ENCODE measurements at regions not wholly inside any gene's neighbourhood (a gene's known extent, or its start where the extent isn't known, plus 50 kb on each side); places are given as distances from the start of the nearest gene placed in this dataset.

DNA sequence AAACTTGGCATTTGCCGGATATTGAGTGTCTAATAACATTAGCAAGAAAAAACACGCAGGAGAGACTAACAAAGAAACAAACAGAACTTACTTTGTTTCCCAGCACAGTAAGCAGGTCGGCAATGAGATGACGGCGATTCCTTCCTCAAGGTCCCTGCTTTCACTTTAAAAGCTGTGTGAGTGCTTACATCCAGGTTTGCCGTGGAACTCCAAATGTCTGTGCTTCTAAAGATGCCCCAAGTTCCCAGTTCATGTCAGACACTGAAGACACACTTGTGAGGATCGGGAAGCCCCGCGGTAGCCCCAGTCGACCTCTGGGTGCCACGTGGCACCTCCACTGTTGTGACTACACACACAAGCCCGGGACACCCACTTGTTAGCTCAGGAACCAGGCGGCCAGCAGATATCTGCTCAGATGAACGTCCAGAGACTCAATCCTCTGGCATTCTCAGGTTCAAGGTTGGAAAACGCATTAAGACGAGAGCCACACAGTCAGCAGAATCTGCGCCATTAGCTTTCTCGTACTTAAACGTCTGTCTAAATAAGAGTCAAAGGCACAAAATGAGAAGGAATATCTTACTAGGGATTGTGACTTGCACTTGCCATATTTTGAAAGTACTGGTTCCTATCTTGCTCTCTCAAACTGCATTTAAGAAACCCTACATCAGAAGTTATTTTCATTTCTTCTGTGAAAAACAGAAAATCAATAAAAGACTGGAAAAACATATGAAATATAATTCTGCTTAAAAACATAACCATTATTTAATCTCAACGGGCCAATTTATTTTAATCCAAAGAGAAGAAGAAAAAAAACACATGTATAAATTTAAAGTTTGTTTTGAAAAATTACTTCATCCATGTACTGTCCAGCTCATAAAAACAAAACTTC is 207.6 kb upstream of the KLF14 start:
- H3K9ac ChIP-seq (replicated peaks; ENCODE audit: extremely low read depth, insufficient read depth, low read length), result peak overlapping the region; percentile 59
- H3K27me3 ChIP-seq (ENCODE audit: control insufficient read depth in 2 of 2, insufficient read depth in 2 of 2, low read length in 2 of 2), result no peaks in the 10 kb centered on the region
- BruUV-seq (replicated peaks), result TSS peak; percentile 47
- FAIRE-seq (peak; percentile 28), DNase-seq (ENCODE audit: low read depth, low spot score) (peak; percentile 55)
- H3K9me1 ChIP-seq (replicated peaks; ENCODE audit: control insufficient read depth, extremely low read depth, insufficient read depth, low read length), result no peaks in the 10 kb centered on the region
- H2AFZ ChIP-seq (ENCODE audit: low read depth, low read length), result no peak overlapping the region
- H3K4me1 ChIP-seq (ENCODE audit: control insufficient read depth, extremely low read depth, insufficient read depth, low read length), result peaks cover 13% of the 10 kb centered on the region
- peak overlapping the region; percentile 43 for H3K4me2 ChIP-seq (ENCODE audit: insufficient read depth, low read length)
- POLR2A ChIA-PET, result no interaction called here
- no peaks in the 10 kb centered on the region for H3K9me3 ChIP-seq (replicated peaks; ENCODE audit: control insufficient read depth, insufficient read depth, low read length)
- H4K20me1 ChIP-seq (replicated peaks; ENCODE audit: control insufficient read depth, extremely low read depth, insufficient read depth, low read length), result no peaks in the 10 kb centered on the region
- intact Hi-C loops (cut with micrococcal nuclease), result no loop called here
- peak overlapping the region; percentile 14 for H3K27ac ChIP-seq (ENCODE audit: insufficient read depth, low read depth, low read length)
- peaks cover 0 to 4% of the 10 kb centered on the region in 2 experiments for H3K36me3 ChIP-seq (ENCODE audit: control insufficient read depth in 2 of 2, extremely low read depth in 1 of 2, insufficient read depth in 2 of 2, low read length in 2 of 2)
- dilution Hi-C loops (cut with MboI; ENCODE audit: extremely low pct_ligation_motif_present, low sequenced_read_pairs), result no loop called here
- no peak for TF ChIP-seq POLR2A (IDR thresholded peaks at IDR 0.05; ENCODE audit: low read depth, low read length)
- TF ChIP-seq MYC (IDR thresholded peaks at IDR 0.05; ENCODE audit: low read depth, low read length), result no peak
- TF ChIP-seq, protein P1, sequence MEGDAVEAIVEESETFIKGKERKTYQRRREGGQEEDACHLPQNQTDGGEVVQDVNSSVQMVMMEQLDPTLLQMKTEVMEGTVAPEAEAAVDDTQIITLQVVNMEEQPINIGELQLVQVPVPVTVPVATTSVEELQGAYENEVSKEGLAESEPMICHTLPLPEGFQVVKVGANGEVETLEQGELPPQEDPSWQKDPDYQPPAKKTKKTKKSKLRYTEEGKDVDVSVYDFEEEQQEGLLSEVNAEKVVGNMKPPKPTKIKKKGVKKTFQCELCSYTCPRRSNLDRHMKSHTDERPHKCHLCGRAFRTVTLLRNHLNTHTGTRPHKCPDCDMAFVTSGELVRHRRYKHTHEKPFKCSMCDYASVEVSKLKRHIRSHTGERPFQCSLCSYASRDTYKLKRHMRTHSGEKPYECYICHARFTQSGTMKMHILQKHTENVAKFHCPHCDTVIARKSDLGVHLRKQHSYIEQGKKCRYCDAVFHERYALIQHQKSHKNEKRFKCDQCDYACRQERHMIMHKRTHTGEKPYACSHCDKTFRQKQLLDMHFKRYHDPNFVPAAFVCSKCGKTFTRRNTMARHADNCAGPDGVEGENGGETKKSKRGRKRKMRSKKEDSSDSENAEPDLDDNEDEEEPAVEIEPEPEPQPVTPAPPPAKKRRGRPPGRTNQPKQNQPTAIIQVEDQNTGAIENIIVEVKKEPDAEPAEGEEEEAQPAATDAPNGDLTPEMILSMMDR (IDR thresholded peaks at IDR 0.05; ENCODE audit: extremely low read depth in 1 of 2, insufficient read depth in 1 of 2, low read depth in 1 of 2, low read length in 2 of 2), result no peak
- TF ChIP-seq EZH2 (IDR thresholded peaks at IDR 0.05; ENCODE audit: borderline replicate concordance, low read depth, low read length, severe bottlenecking), result no peak
- TF ChIP-seq, protein P2, sequence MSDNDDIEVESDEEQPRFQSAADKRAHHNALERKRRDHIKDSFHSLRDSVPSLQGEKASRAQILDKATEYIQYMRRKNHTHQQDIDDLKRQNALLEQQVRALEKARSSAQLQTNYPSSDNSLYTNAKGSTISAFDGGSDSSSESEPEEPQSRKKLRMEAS (IDR thresholded peaks at IDR 0.05; ENCODE audit: insufficient read depth, insufficient read length), result no peak
- TF ChIP-seq POLR2AphosphoS5 (IDR thresholded peaks at IDR 0.05; ENCODE audit: insufficient read depth, low read depth, low read length), result no peak
- TF ChIP-seq JUN (IDR thresholded peaks at IDR 0.05; ENCODE audit: borderline replicate concordance, insufficient read depth, insufficient read length, low read depth), result no peak
- TF ChIP-seq FOS (IDR thresholded peaks at IDR 0.05; ENCODE audit: borderline replicate concordance, insufficient read depth, low read length), result no peak
- no peak for TF ChIP-seq GATA2 (IDR thresholded peaks at IDR 0.05; ENCODE audit: insufficient read depth, insufficient read length, low read depth, low read length)
- H3K79me2 ChIP-seq (ENCODE audit: control insufficient read depth, insufficient read depth, low read length), result peaks cover 1% of the 10 kb centered on the region
- CTCF ChIA-PET, result interaction anchor here (0.6 to 3.1 kb wide), 6 partner anchors 10 to 66 kb away, joined by 3 to 11 read pairs (median 4); no protein-coding TSS in a partner anchor
- peak overlapping the region; percentile 6 to 29 (median 25) for H3K4me3 ChIP-seq (replicated peaks in 1 of 3; ENCODE audit: insufficient read depth in 1 of 3, low read depth in 1 of 3, low read length in 3 of 3)
